Posterior vena cava (tissue), 2 donors: ENCODE measurements at regions not wholly inside any gene's neighbourhood (a gene's known extent, or its start where the extent isn't known, plus 50 kb on each side); places are given as distances from the start of the nearest gene placed in this dataset.
"Not testable (repeated sequence)": the region's sequence is repeated elsewhere in the genome, so short reads cannot be mapped to it uniquely, and the experiment has no call there.

Experiments used
- DNase-seq: peaks from one replicate; pipeline ENCODE4 v3.0.0-alpha.2; 2020; ENCODE audit warnings: low spot score
- intact Hi-C, 2 donors: fragments of 100-400 bp; cut with DNase I; formaldehyde crosslinking; loops; one replicate each; pipeline versions ENCODE4 v1.14.1 to v1.14.2; 2022 to 2023
- donor health status: DM: yes; HTN: yes; CAD: no.
- donor health status: DM: yes; HTN: yes; CAD: no.

- intact Hi-C loops = no loop called here
- no peak for DNase-seq
These were observed 1147.1 kb downstream of the CNTNAP5 start for GRCh38 chr2:125172181-125172580.

GRCh38 chr2:125175415-125175814 is 1150.3 kb downstream of the CNTNAP5 start:
- intact Hi-C loops = no loop called here
- no peak for DNase-seq

GRCh38 chr2:125185691-125186270 is 1160.7 kb downstream of the CNTNAP5 start:
- intact Hi-C loops = no loop called here
- no peak for DNase-seq

DNA sequence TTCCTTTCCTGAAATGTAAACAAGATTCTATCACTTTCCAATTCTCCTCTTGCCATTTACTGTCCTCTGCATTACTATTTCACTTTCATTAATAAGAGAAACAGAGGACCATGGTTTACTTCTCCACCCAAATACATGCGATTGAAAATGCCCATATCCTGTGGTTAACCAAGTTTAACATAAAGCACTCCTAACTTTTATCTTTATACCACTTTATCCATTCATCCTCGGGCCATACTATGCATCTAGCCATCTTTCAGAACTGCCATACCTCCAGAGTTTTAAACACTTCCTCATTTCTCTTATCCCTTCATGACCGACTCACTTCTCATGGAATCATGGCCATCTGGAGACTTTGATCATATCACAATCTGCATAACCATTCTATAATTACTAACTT is 1182.3 kb downstream of the CNTNAP5 start:
- intact Hi-C loops = no loop called here
- no peak for DNase-seq

DNA sequence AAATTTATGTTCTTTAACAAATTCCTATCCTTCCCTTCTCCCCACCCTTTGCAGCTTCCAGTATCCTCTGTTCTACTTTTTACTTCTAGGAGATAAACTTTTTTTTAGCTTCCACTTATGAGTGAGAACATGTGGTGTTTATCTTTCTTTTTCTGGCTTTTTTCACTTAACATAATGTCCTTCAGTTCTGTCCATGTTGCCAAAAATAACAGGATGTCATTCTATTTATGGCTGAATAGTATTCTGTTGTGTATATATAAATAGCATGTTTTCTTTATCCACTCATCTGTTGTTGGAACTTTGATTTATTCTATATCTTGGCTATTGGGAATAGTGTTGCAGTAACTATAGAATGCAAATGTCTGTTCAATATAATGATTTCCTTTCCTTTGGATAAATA is 1191.2 kb downstream of the CNTNAP5 start:
- DNase-seq = no peak
- intact Hi-C loops = no loop called here

GRCh38 chr2:125224188-125224587 is 1199.1 kb downstream of the CNTNAP5 start:
- DNase-seq = peak; percentile 20
- intact Hi-C loops = no loop called here

GRCh38 chr2:125224830-125225229 is 1199.7 kb downstream of the CNTNAP5 start:
- intact Hi-C loops = no loop called here
- DNase-seq = no peak

GRCh38 chr2:125227843-125228392 is 1202.8 kb downstream of the CNTNAP5 start:
- DNase-seq = no peak
- intact Hi-C loops = no loop called here

DNA sequence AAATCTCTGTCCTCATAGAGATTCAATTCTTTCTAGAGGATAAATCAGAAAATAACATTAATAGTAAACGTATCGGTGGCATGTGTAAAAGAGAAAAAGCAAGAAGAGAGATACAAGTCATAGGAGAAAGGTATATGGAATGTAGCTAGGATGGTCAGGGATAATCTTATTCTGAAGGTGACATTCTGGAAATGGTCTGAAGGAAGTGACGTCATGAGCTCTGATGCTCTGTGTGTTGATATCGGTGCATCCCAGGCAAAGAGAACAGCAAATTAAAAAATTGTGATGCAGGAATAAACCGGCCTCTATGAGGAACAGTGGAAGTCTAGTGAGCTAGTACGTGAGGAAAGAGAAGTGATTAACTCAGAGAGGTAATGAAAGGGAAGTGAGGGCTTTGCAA is 1215.8 kb downstream of the CNTNAP5 start:
- intact Hi-C loops = no loop called here

DNA sequence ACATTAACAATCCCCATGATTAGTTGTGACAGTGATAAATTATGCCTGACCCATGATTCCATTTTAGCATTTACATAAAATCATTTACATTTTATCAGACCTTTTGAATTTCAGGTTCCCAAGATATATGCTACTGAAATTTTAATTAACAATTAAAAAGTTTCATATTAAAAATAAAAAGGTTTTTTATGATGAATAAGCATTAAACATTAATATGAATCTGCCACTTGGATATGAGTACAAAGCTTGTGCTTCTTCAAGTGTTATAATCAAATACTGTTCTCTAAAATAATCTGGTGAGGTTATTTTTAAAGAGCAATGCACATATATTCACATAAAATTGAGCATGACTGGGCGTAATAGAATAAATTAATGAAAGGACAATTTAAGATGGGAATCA is 1218.0 kb downstream of the CNTNAP5 start:
- no peak for DNase-seq
- intact Hi-C loops = no loop called here

More for the DNA sequence above, 1215.8 kb downstream of the CNTNAP5 start:
- no peak for DNase-seq

- DNase-seq = no peak
- intact Hi-C loops = no loop called here
These were observed 1228.9 kb downstream of the CNTNAP5 start for GRCh38 chr2:125254010-125254409.

- intact Hi-C loops = no loop called here
These were observed 1234.4 kb downstream of the CNTNAP5 start for GRCh38 chr2:125259451-125259850.

GRCh38 chr2:125260366-125260930 is 1235.4 kb downstream of the CNTNAP5 start:
- intact Hi-C loops = not testable (repeated sequence)

More at GRCh38 chr2:125259451-125259850, 1234.4 kb downstream of the CNTNAP5 start:
- DNase-seq = no peak

DNA sequence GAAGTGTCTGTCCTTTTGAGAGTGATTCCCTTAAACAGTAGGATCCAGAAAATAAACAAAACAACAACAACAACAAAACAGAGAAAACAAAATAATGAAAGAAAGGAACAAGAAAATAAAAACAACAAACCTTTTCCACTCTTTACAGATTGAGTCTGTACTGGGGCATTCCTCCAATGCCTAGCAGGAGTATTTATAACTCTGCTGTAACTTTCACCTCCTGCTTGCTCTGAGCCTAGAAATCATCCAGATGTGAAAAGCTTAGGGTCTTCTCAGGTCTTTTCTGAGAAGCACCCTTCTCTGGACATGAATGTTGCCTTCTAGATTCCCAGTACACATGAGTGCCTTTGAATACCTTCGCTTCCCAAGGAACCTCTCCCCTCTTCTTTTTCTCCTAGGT is 1239.4 kb downstream of the CNTNAP5 start:
- intact Hi-C loops = no loop called here

More at GRCh38 chr2:125260366-125260930, 1235.4 kb downstream of the CNTNAP5 start:
- DNase-seq = not testable (repeated sequence)

GRCh38 chr2:125267683-125268082 is 1242.6 kb downstream of the CNTNAP5 start:
- DNase-seq = no peak
- intact Hi-C loops = no loop called here

More for the DNA sequence above, 1239.4 kb downstream of the CNTNAP5 start:
- DNase-seq = no peak

DNA sequence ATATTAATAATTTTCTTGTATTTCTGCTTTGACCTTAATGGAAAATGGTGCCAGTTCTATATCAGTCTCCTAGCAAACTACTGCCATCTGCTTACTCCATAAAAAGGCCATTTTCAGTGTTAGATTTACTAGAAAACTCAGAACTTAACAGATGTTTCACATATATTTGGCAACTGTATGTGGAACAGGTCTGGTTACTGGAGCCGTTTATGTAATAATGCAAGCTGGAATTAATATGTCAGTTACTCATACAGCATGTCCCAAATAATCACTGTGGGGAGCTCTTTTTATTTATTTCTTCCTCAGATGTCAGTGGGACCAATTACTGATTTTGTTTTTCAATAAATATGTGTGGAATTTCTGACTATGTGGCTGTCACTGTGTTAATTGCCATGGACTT is 1247.6 kb downstream of the CNTNAP5 start:
- no peak for DNase-seq
- intact Hi-C loops = no loop called here

- intact Hi-C loops = no loop called here
- DNase-seq = no peak
These were observed 1249.6 kb downstream of the CNTNAP5 start for GRCh38 chr2:125274718-125275117.

GRCh38 chr2:125280265-125280664 is 1255.2 kb downstream of the CNTNAP5 start:
- intact Hi-C loops = no loop called here
- DNase-seq = no peak

DNA sequence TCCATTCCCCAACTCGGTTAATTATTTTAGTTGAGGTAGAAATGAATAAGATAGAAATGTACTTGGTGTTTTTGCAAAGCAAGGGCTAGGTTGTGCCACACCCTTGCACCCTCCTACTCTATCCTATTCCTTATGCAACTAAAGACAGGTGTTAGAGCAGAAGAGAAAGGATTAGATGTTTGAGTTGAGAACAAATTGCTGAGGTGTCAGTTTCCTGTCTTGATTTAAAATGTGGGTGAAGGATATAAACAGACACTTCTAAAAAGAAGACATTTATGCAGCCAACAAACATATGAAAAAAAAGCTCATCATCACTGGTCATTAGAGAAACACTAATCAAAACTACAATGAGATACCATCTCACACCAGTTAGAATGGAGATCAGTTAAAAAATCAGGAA is 1256.2 kb downstream of the CNTNAP5 start:
- no peak for DNase-seq
- intact Hi-C loops = no loop called here

DNA sequence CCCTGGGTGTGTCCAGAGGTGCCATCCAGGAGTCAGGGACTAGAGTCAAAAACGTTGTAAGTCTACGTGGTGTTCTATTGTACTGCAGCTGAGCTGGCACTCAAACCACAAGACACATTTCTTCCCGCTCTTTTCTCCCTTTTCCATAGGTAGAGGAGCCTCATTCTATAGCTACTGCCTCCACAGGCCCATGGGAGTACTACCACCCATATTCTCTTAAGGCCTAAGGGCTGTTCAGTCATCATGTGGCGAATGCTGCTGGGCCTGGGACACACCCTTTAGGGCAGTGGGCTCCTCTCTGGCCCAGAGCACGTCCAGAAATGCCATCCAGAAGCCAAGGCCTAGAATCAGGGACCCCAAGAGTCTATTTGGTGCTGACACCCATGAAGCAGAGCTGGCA is 1271.7 kb downstream of the CNTNAP5 start:
- intact Hi-C loops = no loop called here
- peak; percentile 54 for DNase-seq
